ENCODE measurements at regions not wholly inside any gene's neighbourhood (a gene's known extent, or its start where the extent isn't known, plus 50 kb on each side); places are given as distances from the start of the nearest gene placed in this dataset.
"Not testable (repeated sequence)": the region's sequence is repeated elsewhere in the genome, so short reads cannot be mapped to it uniquely, and the experiment has no call there.

DNA sequence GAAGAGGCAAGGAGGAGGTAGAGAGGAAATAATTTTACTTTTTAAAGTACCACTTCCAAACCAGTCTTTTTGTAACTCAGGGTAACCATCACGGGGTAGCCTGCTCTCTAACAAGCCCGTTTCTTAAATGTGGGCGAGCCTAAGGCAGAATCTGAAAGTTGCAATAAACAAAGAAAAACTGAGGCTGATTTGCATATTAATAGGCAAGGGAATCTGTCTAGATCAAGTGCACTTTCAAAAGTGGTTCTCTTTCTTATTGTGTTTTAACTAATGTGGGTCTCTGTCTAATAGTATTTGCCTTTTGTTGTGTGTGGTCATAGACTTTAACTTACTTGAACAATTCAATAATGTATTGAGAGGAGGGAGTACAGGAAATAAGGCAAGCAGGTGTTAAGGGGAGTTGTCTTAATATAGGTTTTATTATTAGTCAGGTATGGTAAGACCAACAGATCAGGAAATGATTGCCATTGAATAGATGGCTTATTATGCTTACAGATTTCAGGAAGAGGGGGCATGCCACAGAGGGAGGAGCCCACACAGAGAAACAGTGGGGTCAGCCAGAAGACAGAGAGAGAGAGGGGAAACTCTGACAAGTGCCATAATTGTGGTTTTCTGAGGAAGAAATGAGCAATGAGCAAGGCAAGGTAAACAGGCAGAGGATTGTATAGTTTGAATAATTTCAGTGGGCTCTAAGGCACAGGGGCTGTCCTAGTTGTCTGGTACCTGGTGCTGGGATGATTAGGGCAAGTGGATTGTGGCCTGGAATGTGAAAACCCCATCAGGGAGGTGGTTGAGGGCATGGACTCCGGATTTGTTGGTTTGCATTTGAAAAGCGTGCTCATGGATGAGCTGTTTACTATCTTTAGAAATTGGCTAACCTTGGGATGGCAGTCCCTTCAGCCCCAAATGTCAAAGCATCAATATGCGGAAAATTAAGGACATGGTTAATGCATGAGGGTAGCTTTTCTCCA lies 237.2 kb downstream of the TOX3 start:
- no peak for DNase-seq (ENCODE audit: low read depth)

DNA sequence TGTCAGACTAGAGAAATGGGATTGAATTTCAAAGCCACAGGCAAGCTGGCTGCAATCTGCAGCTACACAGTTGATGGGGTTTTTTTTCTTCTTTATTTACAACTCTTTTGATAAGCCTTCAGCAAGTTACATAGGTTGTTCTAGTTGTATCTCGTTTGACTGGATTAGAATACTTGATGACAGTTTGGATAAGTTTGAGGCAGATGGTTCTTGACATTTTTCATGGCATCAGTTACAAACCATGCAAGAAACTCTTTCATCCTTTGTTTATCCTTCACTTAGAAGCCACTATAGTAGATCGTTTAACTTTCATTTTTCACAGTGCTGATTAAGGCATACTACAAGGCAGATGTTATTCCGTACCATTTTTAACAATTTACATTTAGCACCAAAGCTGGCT lies 238.9 kb downstream of the TOX3 start:
- DNase-seq (ENCODE audit: low read depth) = no peak

DNA sequence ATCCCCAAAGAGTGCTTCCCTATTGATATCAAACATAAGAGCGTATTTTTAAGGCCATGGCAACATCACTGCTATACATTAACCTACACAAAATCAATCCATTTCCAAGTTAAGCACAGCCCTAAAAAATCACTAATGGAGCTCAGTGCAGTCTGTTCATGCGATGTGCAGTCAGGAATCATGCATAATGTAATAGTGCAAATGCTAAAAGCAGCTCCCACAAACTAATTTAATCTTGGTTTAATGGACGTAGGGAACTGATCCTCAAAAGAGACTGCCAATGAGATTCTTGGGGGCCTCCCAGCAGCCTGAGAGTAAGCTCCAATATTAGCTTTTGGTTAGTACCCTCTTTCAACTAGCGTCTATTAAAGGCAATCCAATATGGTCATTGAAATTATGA lies 245.9 kb downstream of the TOX3 start:
- DNase-seq (ENCODE audit: low read depth) = no peak

DNA sequence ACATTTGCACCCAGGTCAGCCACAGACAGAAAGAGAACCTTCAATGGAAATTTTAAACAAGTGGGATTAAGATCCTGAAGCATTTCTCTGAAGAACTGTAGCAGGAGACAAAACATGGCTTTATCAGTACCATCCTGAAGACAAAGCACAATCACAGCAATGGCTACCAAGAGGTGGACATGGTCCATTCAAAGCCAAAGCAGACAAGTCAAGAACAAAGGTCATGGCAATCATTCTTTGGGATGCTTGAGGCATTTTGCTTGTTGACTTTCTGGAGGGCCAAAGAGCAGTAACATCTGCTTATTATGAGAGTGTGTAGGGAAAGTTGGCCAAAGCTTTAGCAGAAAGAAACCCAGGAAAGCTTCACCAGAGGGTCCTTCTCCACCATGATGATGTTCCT lies 248.2 kb downstream of the TOX3 start:
- no peak for DNase-seq (ENCODE audit: low read depth)

DNA sequence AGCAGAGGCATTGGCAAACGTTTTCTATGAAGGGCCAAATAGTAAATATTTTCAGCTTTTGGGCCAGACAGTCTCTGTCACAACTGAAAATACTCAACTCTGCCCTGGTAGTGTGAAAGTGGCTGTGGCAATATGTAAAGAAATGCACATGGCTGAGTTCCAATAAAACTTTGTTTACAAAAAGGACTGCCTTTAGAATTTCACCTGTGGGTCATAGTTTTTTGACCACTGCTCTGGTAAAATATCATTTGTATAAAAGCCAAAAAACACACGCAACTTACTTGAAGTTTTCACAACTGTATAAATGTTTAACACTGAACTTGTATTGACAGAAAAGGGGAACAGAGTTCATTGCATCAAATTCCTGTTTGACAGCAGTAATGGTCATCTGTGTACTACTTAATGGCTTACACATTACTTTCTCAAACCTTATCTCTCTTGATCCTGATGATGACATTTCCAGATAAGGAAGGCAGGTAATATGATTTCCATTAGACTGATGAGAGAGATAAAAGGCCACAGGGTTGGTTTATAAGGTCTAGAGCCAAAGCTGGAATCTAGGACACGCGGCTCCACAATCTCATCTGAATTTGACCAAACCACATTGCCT lies 250.1 kb downstream of the TOX3 start:
- not testable (repeated sequence) for DNase-seq (ENCODE audit: low read depth)

DNA sequence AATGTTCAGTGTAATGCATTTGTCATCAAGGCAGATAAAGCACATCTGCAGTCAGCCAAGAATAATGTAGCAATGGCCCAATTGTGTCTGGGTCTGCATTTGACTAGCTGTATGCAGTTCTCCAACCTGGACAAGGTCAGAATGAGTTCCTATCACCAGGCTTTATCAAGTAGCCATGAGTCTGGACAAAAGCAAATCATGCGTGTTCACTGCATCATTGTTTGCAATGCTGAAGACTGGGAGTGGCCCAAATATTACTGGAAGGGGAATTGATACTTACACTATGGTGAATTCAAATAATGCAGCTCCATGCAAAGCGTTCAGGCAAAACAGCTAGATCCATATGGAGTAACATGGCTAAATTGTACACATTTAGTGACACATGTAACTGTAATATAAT lies 250.9 kb downstream of the TOX3 start:
- no peak for DNase-seq (ENCODE audit: low read depth)

DNA sequence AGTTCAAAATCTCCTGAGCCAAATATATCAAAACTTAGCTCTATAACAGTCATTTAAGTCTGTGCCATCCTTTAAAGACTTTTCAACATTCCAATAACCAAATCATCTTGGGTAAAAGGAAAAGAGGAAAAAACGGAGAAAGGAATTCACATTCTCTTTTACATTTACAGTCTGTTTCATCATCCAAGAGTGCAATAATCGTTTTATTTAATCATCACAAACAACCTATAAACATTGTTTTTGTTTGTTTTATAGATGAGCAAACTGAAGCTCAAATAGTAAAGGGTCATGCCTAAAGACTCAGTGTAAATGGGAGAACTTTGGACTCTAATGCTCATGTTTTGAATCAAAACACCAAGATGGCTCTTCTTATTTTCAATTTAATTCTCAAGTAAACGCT lies 252.3 kb downstream of the TOX3 start:
- no peak for DNase-seq (ENCODE audit: low read depth)

DNA sequence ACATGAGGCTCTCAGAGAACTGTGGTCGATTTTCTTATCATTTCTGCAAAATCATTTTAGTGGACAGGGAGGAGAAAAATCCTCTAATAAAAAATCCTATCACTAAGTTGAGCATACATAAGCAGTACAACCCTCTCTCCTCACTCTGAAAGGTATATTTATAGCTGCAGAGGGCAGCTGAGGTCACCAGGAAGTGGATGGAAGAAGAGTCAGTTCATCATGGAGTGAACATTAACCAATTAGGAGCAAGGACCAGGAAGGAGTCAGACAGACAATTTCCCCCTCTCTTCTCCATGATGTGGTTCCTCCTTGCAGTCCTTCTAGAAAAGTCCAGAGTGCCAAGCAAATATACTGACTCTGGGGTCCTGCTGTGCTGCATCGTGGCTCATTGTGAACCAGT lies 253.7 kb downstream of the TOX3 start:
- no peak for DNase-seq (ENCODE audit: low read depth)

DNA sequence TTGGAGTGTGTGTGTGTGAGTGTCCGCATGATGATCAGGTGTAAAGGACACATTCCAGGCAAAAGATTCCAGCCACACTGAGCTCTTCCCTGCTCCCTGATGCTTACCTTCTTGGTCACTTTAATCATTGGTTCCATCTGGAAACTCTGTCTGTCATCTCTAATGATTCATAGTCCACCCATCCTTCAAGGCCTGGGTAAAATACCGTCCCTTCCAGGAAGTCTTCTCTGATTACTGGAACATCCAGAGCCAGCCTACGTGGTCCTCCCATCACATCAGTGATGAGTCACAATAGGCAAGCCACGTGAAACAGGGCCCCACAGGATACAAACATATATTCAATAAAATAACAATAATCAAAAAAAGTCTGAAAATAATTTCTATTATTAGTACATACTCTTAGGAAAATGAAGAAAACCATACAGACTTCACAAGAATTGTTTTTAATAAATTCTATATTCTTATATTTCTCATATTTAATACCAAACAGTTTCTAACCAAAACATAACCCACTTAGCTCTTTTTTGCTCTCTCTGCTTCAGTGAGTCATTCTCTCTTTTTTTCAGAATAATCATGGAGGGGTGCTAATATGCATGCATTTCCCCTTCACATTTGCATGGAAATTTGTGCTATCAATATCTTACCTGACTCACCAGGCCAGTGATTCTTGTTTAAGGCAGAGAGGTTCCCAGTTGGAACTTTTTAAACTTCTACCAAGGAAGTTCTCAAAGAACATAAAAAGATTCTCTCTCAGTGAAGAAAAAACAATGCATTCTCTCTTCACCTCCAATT lies 263.2 kb downstream of the TOX3 start:
- DNase-seq (ENCODE audit: low read depth) = no peak

DNA sequence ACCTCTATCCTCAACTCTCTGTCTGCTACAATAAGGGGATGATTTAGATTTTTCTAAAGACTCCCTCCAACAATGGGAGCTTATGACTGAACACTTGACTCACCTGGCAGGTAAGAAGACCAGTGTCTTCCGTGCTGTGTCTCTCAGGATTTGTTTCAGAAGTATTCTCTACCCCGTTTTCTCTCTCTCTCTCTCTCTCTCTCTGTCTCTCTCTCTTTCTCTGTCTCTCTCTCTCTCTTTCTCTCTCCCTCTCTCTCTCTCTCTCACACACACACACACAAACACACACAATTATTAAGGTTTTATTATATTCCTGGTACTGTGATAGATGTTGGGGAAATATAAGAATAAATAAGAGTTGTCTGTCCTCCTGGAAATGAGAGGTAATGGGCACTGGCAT lies 263.9 kb downstream of the TOX3 start:
- DNase-seq (ENCODE audit: low read depth) = no peak

DNA sequence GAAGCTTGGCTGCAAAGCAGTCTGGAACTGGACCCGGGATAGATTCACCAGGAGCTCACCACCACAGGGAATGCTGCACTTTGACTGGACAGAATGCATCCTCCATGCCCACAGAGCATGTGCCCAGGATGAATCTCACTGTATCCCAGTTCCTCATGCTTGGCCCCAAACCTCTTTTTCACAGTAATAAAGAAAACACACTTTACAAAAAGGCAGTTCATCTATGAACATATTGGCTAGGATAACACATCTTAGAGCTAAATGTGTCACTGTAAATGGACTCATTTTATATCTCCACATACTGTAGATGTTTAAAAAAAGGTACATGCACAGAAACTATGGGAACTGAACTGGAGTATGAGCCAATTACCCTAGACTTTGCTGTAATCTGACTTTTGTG lies 266.9 kb downstream of the TOX3 start:
- no peak for DNase-seq (ENCODE audit: low read depth)

DNA sequence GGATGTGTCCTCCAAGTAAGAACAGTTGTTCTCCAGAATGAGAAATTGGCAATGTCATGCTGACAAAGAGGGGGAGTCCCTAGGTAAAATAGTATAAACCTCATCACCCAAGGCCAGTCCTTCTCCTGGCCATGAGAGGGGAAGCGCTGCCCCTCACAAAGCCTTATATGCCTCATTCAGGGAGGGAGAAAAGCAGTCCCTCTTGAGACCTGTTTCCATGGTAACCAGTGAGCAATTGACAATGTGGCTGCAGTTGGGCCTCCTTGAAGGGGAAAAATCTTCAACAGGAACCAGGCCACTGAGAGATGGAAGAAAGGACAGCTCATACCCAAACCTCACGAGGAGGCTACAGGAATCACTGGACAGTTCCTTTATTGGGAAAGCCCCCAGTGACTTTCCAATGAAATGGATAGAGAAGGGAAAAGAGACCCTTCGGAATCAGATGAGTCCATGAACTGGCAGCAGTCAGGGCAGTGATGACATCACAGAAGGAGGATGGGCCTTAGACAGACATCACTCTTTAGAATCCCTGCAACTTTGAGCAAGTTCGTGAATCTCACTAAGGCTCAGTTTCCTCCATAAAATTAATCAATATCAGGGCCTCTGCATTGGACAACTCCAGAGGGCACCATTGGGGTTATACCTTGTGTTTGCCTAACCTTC lies 275.7 kb downstream of the TOX3 start:
- no peak for DNase-seq (ENCODE audit: low read depth)

DNA sequence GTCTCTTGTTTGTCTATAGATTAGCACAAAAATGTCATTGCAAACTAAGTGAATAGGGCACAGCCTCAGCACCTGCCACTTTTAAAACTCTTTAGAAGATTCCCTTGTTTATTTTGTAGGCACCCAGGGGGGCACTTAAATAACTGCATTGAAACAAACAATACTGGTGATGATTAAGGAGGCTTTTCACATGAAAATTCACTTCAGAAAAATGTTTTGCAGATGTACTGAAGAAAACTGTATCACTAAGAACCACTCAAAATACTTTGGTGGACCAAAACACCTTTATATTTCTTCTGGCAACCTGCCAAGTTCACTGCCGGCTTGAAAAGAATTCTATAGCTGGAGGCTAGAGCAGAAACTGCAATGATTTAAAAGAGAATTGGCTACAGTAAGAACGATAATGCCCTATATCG lies 281.5 kb downstream of the TOX3 start:
- DNase-seq (ENCODE audit: low read depth) = no peak

DNA sequence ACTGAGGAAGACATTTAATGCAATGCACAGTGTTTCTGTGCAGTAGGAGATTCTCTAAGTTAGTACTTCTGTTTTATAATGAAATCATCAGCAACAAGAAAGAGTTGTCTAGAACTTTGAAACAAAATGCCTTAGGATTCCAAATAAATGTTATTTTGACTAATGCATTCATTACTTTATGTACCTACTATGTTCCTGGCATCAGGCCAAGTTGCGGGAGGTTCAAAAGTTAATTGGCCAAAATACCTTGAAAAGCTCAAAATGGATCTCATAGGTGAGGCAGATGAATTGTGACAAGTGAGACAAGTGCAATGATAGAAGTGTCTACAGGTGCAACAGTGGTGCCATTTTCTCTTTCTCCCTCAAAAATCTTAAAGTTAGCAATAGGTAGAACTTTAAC lies 289.4 kb downstream of the TOX3 start:
- DNase-seq (ENCODE audit: low read depth) = no peak

DNA sequence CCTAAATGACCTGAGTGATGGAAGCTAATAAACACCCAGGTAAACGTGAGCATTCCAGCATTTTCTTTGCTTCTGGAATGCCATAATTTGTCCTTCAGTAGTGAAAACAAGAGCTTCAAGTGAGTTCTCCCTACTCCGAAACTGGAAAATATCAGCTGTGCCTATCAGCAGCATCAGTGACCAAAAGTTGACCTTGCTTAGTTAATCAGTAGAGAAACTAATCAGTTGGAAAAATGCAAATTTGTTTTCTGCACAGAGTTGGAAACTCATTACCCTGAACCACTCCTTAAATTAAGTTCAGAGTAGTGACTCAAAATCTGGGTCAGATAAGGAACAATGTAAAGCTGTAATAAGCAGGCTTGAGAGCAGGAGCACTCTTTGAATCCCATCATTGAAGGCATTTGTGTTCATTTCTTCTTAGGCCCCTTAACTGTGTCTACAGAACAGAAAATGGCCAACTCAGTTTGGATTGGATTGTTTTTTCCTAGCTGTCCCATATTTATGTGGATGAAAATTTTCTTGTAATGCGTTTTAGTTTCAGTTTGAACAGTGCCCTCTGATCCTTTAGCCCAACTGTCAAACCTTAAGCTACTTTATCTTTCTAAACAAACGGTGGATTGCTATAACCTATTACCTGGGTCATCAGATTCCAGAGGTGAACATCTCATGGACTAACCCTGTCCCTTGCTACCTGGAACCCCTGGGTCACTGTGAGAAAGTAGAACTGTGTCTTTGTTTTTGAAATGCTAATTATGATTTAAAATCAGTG lies 290.4 kb downstream of the TOX3 start:
- no peak for DNase-seq (ENCODE audit: low read depth)

DNA sequence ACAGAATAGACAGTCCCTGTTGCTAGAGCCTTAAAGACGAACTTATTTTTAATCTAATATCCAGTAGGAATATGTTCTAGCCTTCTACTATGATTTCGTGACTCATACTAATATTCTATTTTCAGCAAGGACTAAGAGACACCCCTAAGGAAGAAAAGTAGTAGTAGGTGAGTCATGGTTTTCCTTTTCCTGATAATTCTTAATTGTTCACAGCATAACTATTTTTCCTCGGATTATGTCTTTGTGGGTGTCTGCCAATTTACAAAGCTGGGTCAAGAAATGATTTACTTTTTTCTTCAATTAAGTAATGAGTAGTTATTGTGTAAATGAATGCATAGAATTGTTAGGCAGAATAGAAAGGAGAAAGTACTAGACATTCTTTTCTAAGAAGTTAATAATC lies 292.2 kb downstream of the TOX3 start:
- no peak for DNase-seq (ENCODE audit: low read depth)

DNA sequence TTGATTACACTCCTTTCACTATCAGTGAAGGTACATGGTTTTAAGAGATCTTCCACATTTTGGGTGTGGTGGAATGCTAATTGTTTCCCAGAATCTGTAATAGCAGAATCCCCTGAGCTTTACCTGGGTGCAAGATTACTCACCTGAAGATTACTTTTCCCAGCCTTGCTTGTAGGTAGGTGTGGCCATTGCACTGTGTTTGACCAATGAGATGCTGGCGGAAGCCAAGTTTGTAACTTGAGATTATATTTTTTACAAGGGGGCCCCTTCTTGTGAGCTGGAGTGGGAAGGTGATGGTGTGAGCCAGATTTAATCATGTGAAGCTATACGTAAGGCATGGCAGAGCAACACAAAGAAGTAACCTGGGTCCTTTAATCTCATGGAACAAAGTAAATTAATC lies 294.3 kb downstream of the TOX3 start:
- no peak for DNase-seq (ENCODE audit: low read depth)

DNA sequence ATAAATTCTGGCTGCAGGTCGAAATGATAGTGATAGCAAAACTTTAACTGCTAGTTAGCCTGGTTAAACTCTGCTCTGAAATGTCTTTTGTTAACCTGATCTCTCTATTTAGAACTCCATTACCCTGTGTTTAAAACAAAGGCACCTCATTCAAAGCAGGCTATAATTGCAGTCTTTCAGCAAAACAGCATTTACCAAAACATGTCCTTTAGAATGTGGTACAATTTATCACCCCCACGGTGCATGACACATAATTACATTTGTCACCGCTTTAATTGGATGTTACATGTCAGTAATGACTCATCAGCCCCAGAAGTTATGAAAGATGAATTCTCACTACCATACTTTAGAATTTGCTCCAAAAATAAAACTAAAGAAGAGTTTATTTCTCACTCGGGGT lies 295.4 kb downstream of the TOX3 start:
- DNase-seq (ENCODE audit: low read depth) = no peak

DNA sequence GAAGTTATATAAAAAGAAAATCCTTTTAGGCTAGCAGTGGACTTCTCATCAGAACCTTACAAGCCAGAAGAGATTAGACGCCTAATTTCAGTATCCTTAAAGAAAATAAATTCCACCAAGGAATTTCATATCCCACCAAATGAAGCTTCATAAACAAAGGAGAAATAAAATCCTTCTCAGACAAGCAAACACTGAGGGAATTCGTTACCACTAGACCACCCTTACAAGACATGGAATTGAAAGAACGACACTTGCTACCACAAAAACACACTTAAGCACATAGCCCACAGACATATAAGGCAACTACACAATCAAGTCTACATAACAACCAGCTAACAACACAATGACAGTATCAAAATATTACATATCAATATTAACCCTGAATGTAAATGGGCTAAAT lies 299.2 kb downstream of the TOX3 start:
- no peak for DNase-seq (ENCODE audit: low read depth)

DNA sequence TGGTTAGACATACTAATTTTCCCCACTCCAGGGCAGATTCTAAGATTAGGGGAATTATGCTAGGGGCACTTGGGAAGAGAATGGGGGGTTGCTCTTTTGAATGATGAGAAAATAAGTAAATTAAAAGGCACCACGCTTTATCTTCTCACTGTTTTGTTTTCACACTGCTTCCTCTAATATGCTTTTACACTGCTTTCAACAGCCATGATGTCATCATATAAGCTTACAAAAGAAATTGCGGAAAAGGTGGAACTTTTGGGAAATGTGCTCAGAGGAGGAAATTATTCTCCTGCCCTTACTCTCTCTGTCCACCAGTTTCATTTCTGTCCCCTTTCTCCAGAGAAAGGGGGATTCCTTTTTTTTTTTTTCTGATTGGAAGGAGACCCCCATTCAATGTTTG lies 308.2 kb downstream of the TOX3 start:
- no peak for DNase-seq (ENCODE audit: low read depth)

DNA sequence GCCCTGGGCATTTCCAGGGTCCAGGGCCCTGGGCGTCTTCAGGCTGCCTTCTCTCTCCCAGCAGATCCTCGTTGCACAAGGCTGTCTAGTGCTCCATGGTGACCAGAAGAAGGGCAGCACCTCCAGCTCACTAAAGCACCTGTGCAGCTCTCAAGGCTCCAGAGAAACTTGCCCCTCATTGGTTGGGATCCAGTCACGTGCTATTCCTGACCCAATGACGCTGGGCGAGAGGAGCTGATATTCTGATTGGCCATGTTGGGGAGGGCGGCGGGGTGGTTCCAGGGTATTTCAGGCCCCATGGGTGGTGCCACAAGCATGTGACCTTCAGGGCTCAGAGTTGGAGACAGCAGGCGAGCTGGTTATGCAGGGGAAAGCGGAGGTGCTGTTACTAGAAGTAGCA lies 309.1 kb downstream of the TOX3 start:
- DNase-seq (ENCODE audit: low read depth) = no peak

DNA sequence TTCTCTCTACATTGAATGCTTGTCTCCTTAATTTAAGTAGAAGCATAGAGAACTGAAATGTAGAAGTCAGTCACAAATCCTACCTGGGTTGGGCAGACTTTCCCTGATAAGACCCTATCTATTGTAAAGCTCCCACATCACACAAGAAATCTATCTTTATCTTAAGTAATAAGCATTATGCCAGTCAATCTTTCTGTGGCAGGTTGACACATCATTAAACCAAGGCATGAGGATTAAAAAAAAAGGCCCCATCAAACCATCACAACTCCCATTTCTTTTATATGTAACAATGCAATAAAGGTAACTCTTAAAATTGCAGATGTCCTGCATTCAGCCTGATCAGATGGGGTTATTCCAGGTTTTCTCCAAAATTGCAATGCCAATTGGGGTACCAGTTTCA lies 311.8 kb downstream of the TOX3 start:
- no peak for DNase-seq (ENCODE audit: low read depth)

Measured in fibroblast of the conjunctiva (primary cell).